NCI-H2107 treated with DMSO at 0.1 percent for 48 hours (cell line): ENCODE measurements at regions not wholly inside any gene's neighbourhood (a gene's known extent, or its start where the extent isn't known, plus 50 kb on each side); places are given as distances from the start of the nearest gene placed in this dataset.
"Not testable (repeated sequence)": the region's sequence is repeated elsewhere in the genome, so short reads cannot be mapped to it uniquely, and the experiment has no call there.

Experiments
- DNase-seq: peaks from one replicate; lab custom pipeline; 2025; ENCODE audit not compliant: unreplicated experiment; lab: John Stamatoyannopoulos, UW

DNA sequence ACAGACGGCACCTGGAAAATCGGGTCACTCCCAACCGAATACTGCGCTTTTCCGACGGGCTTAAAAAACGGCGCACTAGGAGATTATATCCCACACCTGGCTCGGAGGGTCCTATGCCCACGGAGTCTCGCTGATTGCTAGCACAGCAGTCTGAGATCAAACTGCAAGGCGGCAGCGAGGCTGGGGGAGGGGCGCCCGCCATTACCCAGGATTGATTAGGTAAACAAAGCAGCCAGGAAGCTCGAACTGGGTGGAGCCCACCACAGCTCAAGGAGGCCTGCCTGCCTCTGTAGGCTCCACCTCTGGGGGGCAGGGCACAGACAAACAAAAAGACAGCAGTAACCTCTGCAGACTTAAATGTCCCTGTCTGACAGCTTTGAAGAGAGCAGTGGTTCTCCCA is 64.5 kb downstream of the SLC30A10 start:
- DNase-seq: not testable (repeated sequence)

- DNase-seq: no peak
Observed at GRCh38 chr1:219862366-219862765, 66.0 kb downstream of the SLC30A10 start.

GRCh38 chr1:219858980-219859379 is 69.4 kb downstream of the SLC30A10 start:
- DNase-seq: no peak

DNA sequence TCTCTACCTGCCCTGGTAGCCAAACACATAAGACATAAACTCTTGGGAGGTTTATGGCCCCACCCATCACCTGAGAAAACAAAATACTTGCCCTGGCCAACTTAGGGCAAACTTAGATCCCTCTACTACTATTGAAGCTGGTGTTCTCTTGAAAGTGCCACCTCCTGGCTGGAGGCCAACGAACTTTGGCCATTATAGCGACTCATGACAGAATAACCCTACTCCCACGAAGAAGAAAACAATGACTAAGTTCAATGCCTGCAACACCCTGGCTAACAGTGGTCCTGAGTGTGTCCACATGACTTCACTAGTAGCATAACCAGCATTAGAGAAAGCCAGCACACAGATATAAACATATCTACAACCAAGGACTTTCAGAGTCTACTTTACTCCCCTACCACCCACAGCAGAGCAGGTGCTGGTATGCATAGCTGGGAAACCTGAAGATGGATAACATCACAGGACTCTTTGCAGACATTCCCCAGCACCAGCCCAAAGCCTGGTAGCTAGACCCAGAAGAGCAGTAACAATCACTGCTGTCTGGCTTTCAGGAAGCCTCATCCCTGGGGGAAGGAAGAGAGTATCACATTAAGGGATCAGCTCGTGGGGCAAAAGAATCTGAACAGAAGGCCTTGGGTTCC is 81.0 kb downstream of the SLC30A10 start:
- no peak for DNase-seq

- DNase-seq: not testable (repeated sequence)
Observed at GRCh38 chr1:219839595-219839994, 88.8 kb downstream of the SLC30A10 start.

GRCh38 chr1:219837994-219838294 is 90.4 kb downstream of the SLC30A10 start:
- no peak for DNase-seq

DNA sequence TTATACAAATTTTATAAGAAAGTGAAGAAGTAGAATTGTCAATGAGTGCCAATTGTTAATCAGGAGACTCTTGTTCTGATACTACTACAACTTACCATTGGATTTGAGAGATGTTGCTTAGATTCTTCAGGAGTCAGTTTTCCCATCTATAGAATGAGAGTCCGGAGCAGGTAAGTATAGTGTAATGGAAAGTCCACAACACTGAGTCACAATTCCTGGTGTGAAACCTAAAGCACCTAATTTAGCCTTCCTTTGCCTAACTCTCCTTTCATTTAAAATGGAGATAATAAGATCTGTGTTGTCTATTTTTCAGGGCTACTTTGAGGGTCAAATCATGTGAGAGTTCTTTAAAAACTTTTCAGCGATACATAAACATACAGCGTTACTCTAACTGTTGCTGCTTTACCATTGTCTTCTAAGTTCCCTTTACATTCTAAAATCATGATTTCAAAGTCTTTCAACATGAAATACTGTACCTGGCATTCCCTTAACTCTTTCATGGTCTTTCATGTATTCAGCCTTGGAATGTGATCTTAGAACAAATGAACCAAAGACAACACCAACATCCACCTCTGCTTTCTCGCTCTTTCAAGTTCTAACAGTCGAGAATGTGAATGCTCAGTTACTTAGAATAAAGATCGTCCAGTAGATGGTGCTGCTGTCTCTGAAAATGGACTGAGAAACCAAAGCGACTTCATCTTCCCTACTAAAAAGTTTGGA is 90.9 kb downstream of the SLC30A10 start:
- peak; percentile 77 for DNase-seq

DNA sequence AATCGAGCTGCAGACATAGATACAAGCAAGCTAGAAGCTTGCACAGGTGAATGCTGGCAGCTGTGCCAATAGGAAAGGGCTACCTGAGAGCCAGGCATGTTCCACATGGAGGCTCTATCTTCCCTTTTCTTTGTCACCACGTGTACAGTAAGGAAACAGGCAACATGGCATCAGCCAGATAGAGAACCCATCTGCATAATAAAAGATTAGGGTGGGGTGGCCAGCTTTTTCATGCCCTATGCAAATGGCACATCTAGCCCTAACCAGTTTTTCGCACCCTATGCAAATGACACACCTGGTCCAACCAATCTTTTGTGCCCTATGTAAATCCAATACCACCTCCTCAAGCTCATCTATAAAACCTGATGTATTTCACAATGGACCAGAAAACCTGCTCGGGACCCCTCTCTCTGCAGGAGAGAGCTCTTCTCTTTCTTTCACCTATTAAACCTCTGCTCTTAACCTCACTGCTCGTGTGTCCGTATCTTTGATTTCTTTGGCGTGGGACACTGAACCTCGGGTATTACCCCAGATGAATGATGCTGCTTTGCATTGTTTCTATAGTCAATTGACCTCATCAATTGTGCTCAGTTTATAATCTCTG is 93.9 kb downstream of the SLC30A10 start:
- no peak for DNase-seq

GRCh38 chr1:219833214-219833815 is 95.0 kb downstream of the SLC30A10 start:
- peak; percentile 71 for DNase-seq

- DNase-seq: no peak
Observed at GRCh38 chr1:219826290-219826689, 102.1 kb downstream of the SLC30A10 start.

DNA sequence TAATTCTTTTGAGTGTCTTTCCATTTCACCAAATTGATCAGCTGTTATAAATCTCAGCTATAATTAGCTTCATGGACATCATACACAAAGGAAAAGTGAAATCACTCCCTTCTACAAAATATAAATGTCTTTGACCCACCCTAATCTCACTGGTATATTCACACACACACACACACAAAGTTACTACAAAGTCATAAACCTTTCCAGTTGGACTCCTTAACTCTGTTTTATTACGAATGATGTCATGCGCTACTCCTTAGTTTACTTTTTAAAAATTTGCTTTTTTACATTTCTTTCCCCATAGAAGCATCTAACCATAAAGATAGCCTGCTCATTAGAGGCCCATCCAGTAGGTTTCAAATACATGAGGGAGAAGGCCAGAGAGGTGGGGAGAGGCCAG is 103.0 kb downstream of the SLC30A10 start:
- no peak for DNase-seq

DNA sequence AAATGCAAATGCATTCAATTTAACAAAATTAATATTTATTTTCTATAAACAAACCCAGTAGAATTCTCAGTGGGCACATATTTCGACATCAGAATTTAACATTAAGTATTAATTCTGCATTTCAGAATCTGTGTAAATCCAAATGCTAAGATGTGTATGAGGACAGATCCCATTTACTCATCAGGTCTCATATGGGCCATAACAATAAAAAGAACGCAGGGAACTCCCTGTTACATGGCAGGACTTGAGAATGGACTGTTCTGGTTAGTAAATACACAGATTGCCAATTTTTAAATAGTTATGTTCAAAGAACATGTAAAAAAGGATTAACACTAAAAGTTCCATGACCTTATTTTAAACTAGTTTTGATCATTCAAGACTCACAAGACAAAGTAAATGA is 104.0 kb downstream of the SLC30A10 start:
- DNase-seq: no peak

- no peak for DNase-seq
Observed at GRCh38 chr1:219820551-219820950, 107.8 kb downstream of the SLC30A10 start.

DNA sequence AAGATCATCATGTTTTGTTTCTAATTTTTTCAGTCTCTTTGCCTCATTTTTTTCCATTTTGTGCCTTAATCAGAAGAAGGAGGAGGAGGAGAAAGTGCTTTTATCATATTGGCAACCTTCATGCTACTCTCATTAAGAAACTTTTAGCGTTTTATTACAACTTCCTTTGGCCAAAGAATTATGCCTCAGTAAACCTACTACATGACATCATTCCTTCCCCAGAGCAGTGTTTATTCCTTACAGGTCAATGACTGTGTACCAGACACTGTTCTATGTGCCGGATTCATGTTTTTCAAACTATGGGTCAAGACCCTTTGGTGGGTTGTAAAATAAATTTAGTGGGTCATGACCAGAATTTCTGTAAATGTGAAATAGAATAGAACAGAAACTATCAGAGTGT is 110.4 kb downstream of the SLC30A10 start:
- no peak for DNase-seq

DNA sequence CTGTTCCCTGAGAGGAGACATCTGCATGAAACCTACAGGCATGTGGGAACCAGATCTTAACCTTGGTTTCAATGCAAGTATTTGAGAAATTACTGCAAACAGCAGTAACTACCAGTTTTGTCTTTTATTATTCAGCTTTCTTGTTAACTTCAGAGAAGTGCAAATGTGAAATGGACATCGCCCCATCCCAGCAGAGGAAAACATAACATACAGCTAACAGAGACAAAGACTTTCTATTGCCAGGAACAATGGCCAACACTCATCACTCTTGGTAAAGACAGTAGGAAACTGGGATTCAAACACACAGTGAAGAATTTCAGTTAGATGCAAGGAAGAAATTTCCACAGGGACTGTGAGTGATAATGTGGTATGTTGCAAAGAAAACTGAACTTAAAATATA is 115.1 kb downstream of the SLC30A10 start:
- DNase-seq: no peak

- DNase-seq: peak; percentile 89
Observed at GRCh38 chr1:219812491-219813203, 115.7 kb downstream of the SLC30A10 start.

DNA sequence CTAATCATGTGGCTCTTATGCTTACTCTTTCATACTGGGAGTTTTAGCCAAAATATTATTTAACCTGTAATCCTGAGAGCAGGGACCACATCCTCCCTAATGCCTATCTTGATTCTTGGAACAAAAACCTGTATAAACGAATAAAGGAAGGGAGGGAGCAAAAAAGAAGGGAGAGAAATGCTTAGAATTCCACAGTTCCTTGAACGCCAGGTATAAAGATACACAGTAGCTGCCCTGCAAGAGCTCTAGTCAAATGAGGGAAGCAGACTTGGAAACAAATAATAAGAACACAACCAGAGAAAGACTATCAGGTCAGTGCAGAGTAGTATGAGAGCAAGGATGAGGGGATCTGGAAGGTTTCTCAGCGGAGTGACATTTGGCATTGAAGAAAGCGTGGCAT is 116.3 kb downstream of the SLC30A10 start:
- DNase-seq: no peak

DNA sequence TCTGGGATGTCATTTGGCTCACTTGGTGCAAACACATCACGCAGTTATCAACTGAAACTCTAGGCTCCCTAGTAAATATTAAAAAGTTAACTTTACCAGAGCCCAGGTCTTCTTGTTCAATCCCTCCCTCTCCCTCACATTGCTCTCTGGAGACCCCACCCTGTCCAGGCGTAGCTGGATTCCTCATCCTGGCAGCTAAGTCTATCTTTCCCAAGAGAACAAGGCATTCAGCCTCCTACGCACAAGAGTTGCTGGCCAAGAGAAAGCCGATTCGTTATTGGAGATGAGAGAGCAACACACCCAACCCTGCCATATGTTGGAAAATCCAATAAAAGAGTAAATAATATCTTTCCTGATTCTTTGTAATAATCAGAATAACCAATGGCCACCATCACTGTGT is 117.9 kb downstream of the SLC30A10 start:
- no peak for DNase-seq

GRCh38 chr1:219808790-219809189 is 119.6 kb downstream of the SLC30A10 start:
- no peak for DNase-seq

GRCh38 chr1:219806642-219807041 is 121.7 kb downstream of the SLC30A10 start:
- peak; percentile 83 for DNase-seq

DNA sequence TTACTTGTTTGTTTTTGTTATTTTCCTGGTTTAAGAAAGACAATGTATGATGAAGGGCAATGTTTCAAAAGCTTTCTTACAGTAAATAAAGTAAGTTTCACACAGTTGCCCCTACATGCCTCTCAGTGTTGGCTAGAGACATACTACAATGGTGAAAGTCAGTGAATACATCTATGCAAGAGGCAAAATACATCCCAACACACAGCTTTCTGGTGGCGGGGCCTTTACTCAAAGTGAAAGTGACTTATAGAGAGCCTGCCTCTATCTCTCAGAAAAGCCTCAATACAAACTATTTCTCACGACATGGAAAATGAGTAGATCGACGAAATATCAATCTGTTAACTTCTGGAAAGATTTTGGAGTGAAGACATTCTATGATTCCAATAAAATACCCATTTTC is 122.3 kb downstream of the SLC30A10 start:
- DNase-seq: no peak

GRCh38 chr1:219805191-219805590 is 123.2 kb downstream of the SLC30A10 start:
- peak; percentile 61 for DNase-seq
